ENCODE measurements at regions not wholly inside any gene's neighbourhood (a gene's known extent, or its start where the extent isn't known, plus 50 kb on each side); places are given as distances from the start of the nearest gene placed in this dataset.

- Histone ChIP-seq H3K4me1 (ENCODE audit: insufficient read depth) (peaks cover 29% of the 10 kb centered on the region), H3K27me3 (ENCODE audit: insufficient read depth) (no peaks in the 10 kb centered on the region), H3K79me2 (replicated peaks; ENCODE audit: insufficient read depth) (no peaks in the 10 kb centered on the region), H3K36me3 (ENCODE audit: insufficient read depth) (no peaks in the 10 kb centered on the region), H2AFZ (no peak overlapping the region), H3K4me2 (no peak overlapping the region), H3K4me3 (no peak overlapping the region), H3F3A (replicated peaks; ENCODE audit: low read depth) (no peaks in the 10 kb centered on the region), H3K9me2 (ENCODE audit: insufficient read depth) (0 out of 2 replicates have a peak, but pooled peaks cover 3% of the 10 kb centered on the region), H3K27ac (ENCODE audit: low read depth) (no peak overlapping the region), H4K20me1 (replicated peaks; ENCODE audit: insufficient read depth) (no peaks in the 10 kb centered on the region)
- DNase-seq (ENCODE audit: low spot score), result peak; percentile 16
- Mint-ChIP-seq H3K9me3 (no peaks in the 10 kb centered on the region), H3K27ac (no peak overlapping the region), H3K4me3 (no peak overlapping the region), H3K36me3 (ENCODE audit: low read depth) (no peaks in the 10 kb centered on the region), H3K27me3 (ENCODE audit: insufficient read depth, low read depth, poor library complexity) (no peaks in the 10 kb centered on the region), H3K4me1 (peaks cover 39% of the 10 kb centered on the region)
- TF ChIP-seq NANOG (IDR thresholded peaks at IDR 0.05; ENCODE audit: borderline replicate concordance) (no peak), POLR2AphosphoS5 (IDR thresholded peaks at IDR 0.05; ENCODE audit: low read depth) (no peak), JUNB (IDR thresholded peaks at IDR 0.05; ENCODE audit: unreplicated experiment) (no peak), CREB1 (CRISPR knock-in tag; IDR thresholded peaks at IDR 0.05; ENCODE audit: low read depth) (no peak), REST (IDR thresholded peaks at IDR 0.05; ENCODE audit: unreplicated experiment) (no peak)
- no peak for ATAC-seq
Observed at GRCh38 chr7:15780271-15780670, 93.8 kb upstream of the MEOX2 start.

GRCh38 chr7:15778191-15778590, 91.7 kb upstream of the MEOX2 start:
- peaks cover 32% of the 10 kb centered on the region for H3K4me1 Mint-ChIP-seq
- Histone ChIP-seq H3K9me2 (ENCODE audit: insufficient read depth) (no peaks in the 10 kb centered on the region), H3K4me1 (ENCODE audit: insufficient read depth) (peaks cover 18% of the 10 kb centered on the region), H3K36me3 (ENCODE audit: insufficient read depth) (no peaks in the 10 kb centered on the region), H2AFZ (no peak overlapping the region), H3K27ac (ENCODE audit: low read depth) (no peak overlapping the region), H4K20me1 (replicated peaks; ENCODE audit: insufficient read depth) (no peaks in the 10 kb centered on the region), H3K27me3 (ENCODE audit: insufficient read depth) (no peaks in the 10 kb centered on the region), H3K4me3 (no peak overlapping the region), H3K79me2 (replicated peaks; ENCODE audit: insufficient read depth) (no peaks in the 10 kb centered on the region), H3K4me2 (no peak overlapping the region), H3F3A (replicated peaks; ENCODE audit: low read depth) (no peaks in the 10 kb centered on the region)
- H3K4me3 Mint-ChIP-seq, result no peak overlapping the region
- ATAC-seq (no peak; the same call in 2 of the 3 replicates), DNase-seq (ENCODE audit: low spot score) (peak; percentile 15)
- no peaks in the 10 kb centered on the region for H3K27me3 Mint-ChIP-seq (ENCODE audit: insufficient read depth, low read depth, poor library complexity)
- peaks cover 6% of the 10 kb centered on the region; the same call in 2 of the 3 replicates for H3K9me3 Mint-ChIP-seq
- H3K36me3 Mint-ChIP-seq (ENCODE audit: low read depth), result peaks cover 7% of the 10 kb centered on the region; the same call in 2 of the 3 replicates
- H3K27ac Mint-ChIP-seq, result peak overlapping the region; percentile 60; the same call in 1 of the 2 replicates
- TF ChIP-seq ETS1 (IDR thresholded peaks at IDR 0.05) (no peak), CTCF (conservative IDR thresholded peaks at IDR 0.05; ENCODE audit: low read depth in 2 of 2) (no peak), JUNB (IDR thresholded peaks at IDR 0.05; ENCODE audit: unreplicated experiment) (no peak), STAT1 (IDR thresholded peaks at IDR 0.05; ENCODE audit: unreplicated experiment) (no peak), ZNF462 (CRISPR knock-in tag; IDR thresholded peaks at IDR 0.05) (no peak), POLR2AphosphoS5 (IDR thresholded peaks at IDR 0.05; ENCODE audit: low read depth) (no peak)

Data from GM23338 (cell line).